ENCODE measurements at regions not wholly inside any gene's neighbourhood (a gene's known extent, or its start where the extent isn't known, plus 50 kb on each side); places are given as distances from the start of the nearest gene placed in this dataset.

- H3K4me2 ChIP-seq (ENCODE audit: insufficient read depth in 1 of 2, low read depth in 2 of 2, low read length in 2 of 2): no peak overlapping the region
- no peaks in the 10 kb centered on the region for H3K79me2 ChIP-seq (ENCODE audit: control insufficient read depth in 1 of 2, insufficient read depth in 2 of 2, low read length in 2 of 2)
- H3K18ac ChIP-seq (ENCODE audit: extremely low read depth, low read length): no peak overlapping the region
- H2BK5ac ChIP-seq (ENCODE audit: low read depth, low read length): no peak overlapping the region
- H3K23me2 ChIP-seq (ENCODE audit: low read depth, low read length): no peaks in the 10 kb centered on the region
- ChIA-PET CTCF (ENCODE audit: partially characterized antibody) (no interaction called here), POLR2A (ENCODE audit: partially characterized antibody) (no interaction called here)
- H3K27ac ChIP-seq (ENCODE audit: low read depth, low read length): no peak overlapping the region
- DNase-seq (ENCODE audit: low read depth in 1 of 2, low spot score in 2 of 2): no peak
- no peak overlapping the region for H3K23ac ChIP-seq (ENCODE audit: insufficient read length)
- H2BK120ac ChIP-seq (replicated peaks; ENCODE audit: low read depth, low read length): no peak overlapping the region
- no peaks in the 10 kb centered on the region for H3K27me3 ChIP-seq (replicated peaks in 1 of 4; ENCODE audit: control insufficient read depth in 3 of 4, extremely low read depth in 1 of 4, insufficient read depth in 3 of 4, low read length in 3 of 4)
- H4K20me1 ChIP-seq (replicated peaks in 1 of 2; ENCODE audit: control insufficient read depth in 1 of 2, insufficient read depth in 2 of 2, low read length in 2 of 2): no peaks in the 10 kb centered on the region
- no peak overlapping the region for H2BK20ac ChIP-seq (ENCODE audit: low read length)
- no peak overlapping the region for H3K4me3 ChIP-seq (ENCODE audit: extremely low read depth in 1 of 4, insufficient read depth in 2 of 4, low read depth in 3 of 4, low read length in 4 of 4)
- no peak overlapping the region for H2BK15ac ChIP-seq (ENCODE audit: low read length)
- H3K56ac ChIP-seq (replicated peaks; ENCODE audit: insufficient read length, low read depth, low read length): no peak overlapping the region
- no peak overlapping the region for H4K5ac ChIP-seq (ENCODE audit: insufficient read length, low read depth, low read length)
- WGBS, 2 experiments (ENCODE audit: extremely low coverage in 1 of 2, insufficient coverage in 1 of 2, insufficient read length in 1 of 2, insufficient replicate concordance in 2 of 2, low coverage in 1 of 2, low lambda C conversion rate in 2 of 2, missing lambda C conversion rate in 1 of 2): 88% methylated on average over 1 of the region's 1 CpG; no CpG with 5 or more reads in 1 of the 2 experiments
- H3K9ac ChIP-seq (replicated peaks in 1 of 4; ENCODE audit: extremely low read depth in 1 of 4, low read depth in 3 of 4, low read length in 3 of 4): no peak overlapping the region
- peaks cover 0 to 7% of the 10 kb centered on the region in 2 experiments; a peak in 3 of 4 replicates for H3K9me3 ChIP-seq (ENCODE audit: insufficient read depth in 2 of 2, low read depth in 1 of 2, low read length in 1 of 2)
- H2AFZ ChIP-seq (ENCODE audit: low read length): no peak overlapping the region
- no peak overlapping the region for H4K91ac ChIP-seq (replicated peaks; ENCODE audit: insufficient read length, low read length)
- H3K36me3 ChIP-seq (ENCODE audit: control insufficient read depth in 2 of 4, insufficient read depth in 4 of 4, low read length in 3 of 4): no peaks in the 10 kb centered on the region; a peak in 1 of 8 replicates
- H3K14ac ChIP-seq (ENCODE audit: insufficient read length): no peak overlapping the region
- peaks cover 0 to 6% (median 4%) of the 10 kb centered on the region in 4 experiments; a peak in 3 of 7 replicates for H3K4me1 ChIP-seq (replicated peaks in 1 of 4; ENCODE audit: control insufficient read depth in 3 of 4, insufficient read depth in 4 of 4, low read length in 3 of 4)
- no peak for FAIRE-seq
- no peak overlapping the region for H2AK5ac ChIP-seq (ENCODE audit: low read depth, low read length)
- no peak overlapping the region for H3K4ac ChIP-seq (replicated peaks; ENCODE audit: insufficient read length, low read depth, low read length)
- no peak overlapping the region for H4K8ac ChIP-seq (ENCODE audit: extremely low read depth, insufficient read depth, low read length)
- no peaks in the 10 kb centered on the region for H3K79me1 ChIP-seq (ENCODE audit: low read depth, low read length)
- H2BK12ac ChIP-seq (ENCODE audit: low read depth, low read length): no peak overlapping the region
- no peak for TF ChIP-seq POLR2AphosphoS5 (IDR thresholded peaks at IDR 0.05; ENCODE audit: low read depth, low read length)
- no peak for TF ChIP-seq POU5F1 (IDR thresholded peaks at IDR 0.05; ENCODE audit: low read depth, low read length)
- no peak for TF ChIP-seq SIX5 (IDR thresholded peaks at IDR 0.05; ENCODE audit: low read depth, low read length)
- TF ChIP-seq SP2 (IDR thresholded peaks at IDR 0.05; ENCODE audit: low read length): no peak
- no peak for TF ChIP-seq RNF2 (IDR thresholded peaks at IDR 0.05; ENCODE audit: borderline replicate concordance, low read depth, low read length, missing control alignments, poor library complexity, severe bottlenecking)
- no peak for TF ChIP-seq MAFK (IDR thresholded peaks at IDR 0.05; ENCODE audit: low read depth, low read length)
- TF ChIP-seq HDAC6 (IDR thresholded peaks at IDR 0.05; ENCODE audit: low read depth, low read length): no peak
- no peak for TF ChIP-seq SIRT6 (IDR thresholded peaks at IDR 0.05; ENCODE audit: low read length)
- no peak for TF ChIP-seq SRF (IDR thresholded peaks at IDR 0.05; ENCODE audit: low read depth, low read length)
- no peak for TF ChIP-seq NANOG (IDR thresholded peaks at IDR 0.05; ENCODE audit: insufficient read depth, low read depth, low read length, poor library complexity, severe bottlenecking)
- no peak for TF ChIP-seq BACH1 (IDR thresholded peaks at IDR 0.05; ENCODE audit: low read length)
- TF ChIP-seq BRCA1 (IDR thresholded peaks at IDR 0.05; ENCODE audit: low read depth, low read length): no peak
- TF ChIP-seq TBP (IDR thresholded peaks at IDR 0.05; ENCODE audit: low read depth, low read length): no peak
- no peak for TF ChIP-seq SIN3A (conservative IDR thresholded peaks at IDR 0.05 in 1 of 2, IDR thresholded peaks at IDR 0.05 in 1 of 2; ENCODE audit: low read depth in 1 of 2, low read length in 2 of 2)
- no peak for TF ChIP-seq YY1 (IDR thresholded peaks at IDR 0.05; ENCODE audit: low read depth, low read length)
- TF ChIP-seq CHD1 (IDR thresholded peaks at IDR 0.05; ENCODE audit: low read depth, low read length): no peak
- TF ChIP-seq ZNF274 (IDR thresholded peaks at IDR 0.05; ENCODE audit: borderline replicate concordance, extremely low read depth, low read length): no peak
These were observed 599.8 kb downstream of the FRK start for GRCh38 chr6:115460913-115461312.
